Neural progenitor cell (in vitro differentiated cells): ENCODE measurements at regions not wholly inside any gene's neighbourhood (a gene's known extent, or its start where the extent isn't known, plus 50 kb on each side); places are given as distances from the start of the nearest gene placed in this dataset.

Source experiments
- DNase-seq: peaks from one replicate; pipeline ENCODE4 v3.0.0-alpha.2; 2016; ENCODE audit warnings: low spot score
- H2AFZ ChIP-seq: fragments of 200-600 bp; sonication (generic); replicated peaks from 2 replicates; pipeline ENCODE4 v1.6.1; 2016; ENCODE audit warnings: antibody characterized with exemption
- H3F3A ChIP-seq: fragments of 200-600 bp; sonication (generic); 2 replicates; pipeline ENCODE4 v1.6.1; 2016; ENCODE audit warnings: antibody characterized with exemption, low read depth
- H3K27ac ChIP-seq: fragments of 200-600 bp; sonication (generic); 2 replicates; pipeline ENCODE4 v1.5.1; 2016; ENCODE audit warnings: mild to moderate bottlenecking
- H3K27me3 ChIP-seq: fragments of 200-600 bp; sonication (generic); 2 replicates; pipeline ENCODE4 v1.6.1; 2016; ENCODE audit warnings: mild to moderate bottlenecking, moderate library complexity
- H3K36me3 ChIP-seq: fragments of 200-600 bp; sonication (generic); 2 replicates; pipeline ENCODE4 v1.5.1; 2016
- H3K4me1 ChIP-seq: fragments of 200-600 bp; sonication (generic); 2 replicates; pipeline ENCODE4 v1.6.1; 2016; ENCODE audit warnings: mixed run types
- H3K4me2 ChIP-seq: fragments of 200-600 bp; sonication (generic); 2 replicates; pipeline ENCODE4 v1.6.1; 2016
- H3K4me3 ChIP-seq: fragments of 200-600 bp; sonication (generic); 2 replicates; pipeline ENCODE4 v1.5.1; 2016
- H3K79me2 ChIP-seq: fragments of 200-600 bp; sonication (generic); 2 replicates; pipeline ENCODE4 v1.6.1; 2016; ENCODE audit warnings: low read depth
- H3K9ac ChIP-seq: fragments of 200-600 bp; sonication (generic); 2 replicates; pipeline ENCODE4 v1.6.1; 2016
- H3K9me3 ChIP-seq: fragments of 200-600 bp; sonication (generic); 2 replicates; pipeline ENCODE4 v1.5.1; 2016; ENCODE audit warnings: low read depth
- H4K20me1 ChIP-seq: fragments of 200-600 bp; sonication (generic); 2 replicates; pipeline ENCODE4 v1.6.1; 2016; ENCODE audit warnings: low read depth
- H3K27ac Mint-ChIP-seq: 3 replicates; pipeline ENCODE4 v1.8.0; 2021; ENCODE audit warnings: mixed read lengths
- H3K27me3 Mint-ChIP-seq: 2 replicates; pipeline ENCODE4 v1.8.0; 2022; ENCODE audit warnings: low read depth, mild to moderate bottlenecking, inconsistent platforms, moderate library complexity, mixed read lengths; ENCODE audit not compliant: insufficient read depth
- H3K36me3 Mint-ChIP-seq: 3 replicates; pipeline ENCODE4 v1.8.0; 2021; ENCODE audit warnings: mixed read lengths
- H3K4me1 Mint-ChIP-seq: 3 replicates; pipeline ENCODE4 v1.8.0; 2021; ENCODE audit warnings: mixed read lengths
- H3K4me3 Mint-ChIP-seq: 3 replicates; pipeline ENCODE4 v1.8.0; 2021; ENCODE audit warnings: mild to moderate bottlenecking, moderate library complexity, mixed read lengths
- H3K9me3 Mint-ChIP-seq: 3 replicates; pipeline ENCODE4 v1.8.0; 2020; ENCODE audit warnings: mixed read lengths
- EZH2 ChIP-seq: fragments of 200-600 bp; sonication (generic); IDR thresholded peaks from 2 replicates; pipeline ENCODE4 v1.6.1; 2017; ENCODE audit warnings: antibody characterized with exemption, mild to moderate bottlenecking, moderate library complexity
- EZH2phosphoT487 ChIP-seq: fragments of 200-600 bp; sonication (generic); IDR thresholded peaks from 2 replicates; pipeline ENCODE4 v1.6.1; 2017; ENCODE audit warnings: antibody characterized with exemption
- TF ChIP-seq, protein P1 (sequence below): fragments of 200-600 bp; sonication (generic); IDR thresholded peaks from 2 replicates; pipeline ENCODE4 v1.5.1; 2017; ENCODE audit warnings: antibody characterized with exemption, mild to moderate bottlenecking

DNA sequence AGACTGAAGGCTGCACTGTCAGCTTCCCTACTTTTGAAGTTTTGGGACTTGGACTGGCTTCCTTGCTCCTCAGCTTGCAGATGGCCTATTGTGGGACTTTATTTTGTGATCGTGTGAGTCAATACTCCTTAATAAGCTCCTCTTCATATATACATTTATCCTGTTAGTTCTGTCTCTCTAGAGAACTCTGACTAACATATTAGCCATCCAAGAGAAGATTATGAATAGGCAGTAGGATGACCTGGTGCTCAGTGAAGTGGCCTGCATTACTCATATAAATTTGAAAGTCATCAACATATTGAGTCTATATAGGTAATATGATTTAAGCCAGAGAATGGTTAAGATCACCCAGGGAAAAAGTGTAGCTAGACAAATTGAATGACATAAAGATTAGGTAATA lies 136.3 kb upstream of the UFM1 start:
- Histone ChIP-seq H3K4me3 (no peak overlapping the region), H3K36me3 (no peaks in the 10 kb centered on the region), H3K9me3 (no peaks in the 10 kb centered on the region), H3K4me2 (no peak overlapping the region), H2AFZ (no peak overlapping the region), H4K20me1 (no peaks in the 10 kb centered on the region), H3K4me1 (no peaks in the 10 kb centered on the region), H3K27ac (no peak overlapping the region), H3K79me2 (no peaks in the 10 kb centered on the region), H3F3A (no peaks in the 10 kb centered on the region), H3K27me3 (no peaks in the 10 kb centered on the region), H3K9ac (no peak overlapping the region)
- H3K4me1 Mint-ChIP-seq = no peaks in the 10 kb centered on the region
- H3K4me3 Mint-ChIP-seq = no peak overlapping the region
- no peak overlapping the region for H3K27ac Mint-ChIP-seq
- TF ChIP-seq, protein P1, sequence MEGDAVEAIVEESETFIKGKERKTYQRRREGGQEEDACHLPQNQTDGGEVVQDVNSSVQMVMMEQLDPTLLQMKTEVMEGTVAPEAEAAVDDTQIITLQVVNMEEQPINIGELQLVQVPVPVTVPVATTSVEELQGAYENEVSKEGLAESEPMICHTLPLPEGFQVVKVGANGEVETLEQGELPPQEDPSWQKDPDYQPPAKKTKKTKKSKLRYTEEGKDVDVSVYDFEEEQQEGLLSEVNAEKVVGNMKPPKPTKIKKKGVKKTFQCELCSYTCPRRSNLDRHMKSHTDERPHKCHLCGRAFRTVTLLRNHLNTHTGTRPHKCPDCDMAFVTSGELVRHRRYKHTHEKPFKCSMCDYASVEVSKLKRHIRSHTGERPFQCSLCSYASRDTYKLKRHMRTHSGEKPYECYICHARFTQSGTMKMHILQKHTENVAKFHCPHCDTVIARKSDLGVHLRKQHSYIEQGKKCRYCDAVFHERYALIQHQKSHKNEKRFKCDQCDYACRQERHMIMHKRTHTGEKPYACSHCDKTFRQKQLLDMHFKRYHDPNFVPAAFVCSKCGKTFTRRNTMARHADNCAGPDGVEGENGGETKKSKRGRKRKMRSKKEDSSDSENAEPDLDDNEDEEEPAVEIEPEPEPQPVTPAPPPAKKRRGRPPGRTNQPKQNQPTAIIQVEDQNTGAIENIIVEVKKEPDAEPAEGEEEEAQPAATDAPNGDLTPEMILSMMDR = no peak
- no peaks in the 10 kb centered on the region for H3K27me3 Mint-ChIP-seq
- no peaks in the 10 kb centered on the region for H3K36me3 Mint-ChIP-seq
- no peak for DNase-seq
- H3K9me3 Mint-ChIP-seq = peaks cover 10% of the 10 kb centered on the region

DNA sequence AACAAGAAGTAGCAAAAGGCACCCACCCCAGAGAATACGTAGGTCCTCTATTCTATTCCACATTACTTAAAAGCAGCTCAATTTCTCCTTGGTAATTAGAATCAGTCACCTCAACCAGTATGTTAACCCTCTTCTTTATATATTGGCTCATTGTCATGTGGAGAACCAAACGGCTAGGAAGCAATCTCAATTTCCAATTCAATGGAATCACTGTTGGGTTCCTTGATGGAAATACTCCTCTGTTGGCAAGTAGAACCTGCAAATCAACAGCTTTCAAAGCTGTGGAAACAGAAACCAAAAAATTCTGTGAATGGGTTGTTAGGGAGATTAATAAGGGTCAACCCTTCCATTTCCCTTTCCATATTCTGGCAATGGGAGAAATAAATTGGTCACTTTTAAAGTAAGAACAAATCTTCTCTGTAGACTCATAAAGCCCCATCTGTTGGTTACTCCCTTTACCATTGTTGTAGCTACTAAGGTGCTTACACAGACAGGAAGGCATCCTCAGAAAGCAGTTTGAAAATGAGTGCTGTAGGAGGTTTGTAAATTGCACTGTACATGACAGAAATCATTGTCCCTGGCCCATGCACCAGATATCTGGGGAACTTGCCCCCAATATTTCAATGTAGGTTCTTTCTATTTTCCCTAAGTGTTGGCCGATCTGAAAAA lies 138.6 kb upstream of the UFM1 start:
- H3K9ac ChIP-seq = no peak overlapping the region
- no peak for DNase-seq
- TF ChIP-seq EZH2phosphoT487 (no peak), EZH2 (no peak)
- TF ChIP-seq, protein P1 = no peak
- H3K27ac ChIP-seq = no peak overlapping the region
- H2AFZ ChIP-seq = no peak overlapping the region
- no peaks in the 10 kb centered on the region for H3F3A ChIP-seq
- no peaks in the 10 kb centered on the region for H3K36me3 ChIP-seq
- no peak overlapping the region for H3K4me2 ChIP-seq
- Mint-ChIP-seq H3K27ac (no peak overlapping the region), H3K9me3 (peaks cover 10% of the 10 kb centered on the region), H3K36me3 (no peaks in the 10 kb centered on the region), H3K27me3 (no peaks in the 10 kb centered on the region), H3K4me1 (no peaks in the 10 kb centered on the region), H3K4me3 (no peak overlapping the region)
- H3K9me3 ChIP-seq = no peaks in the 10 kb centered on the region
- H3K4me3 ChIP-seq = no peak overlapping the region
- H3K4me1 ChIP-seq = no peaks in the 10 kb centered on the region
- no peaks in the 10 kb centered on the region for H4K20me1 ChIP-seq
- H3K79me2 ChIP-seq = no peaks in the 10 kb centered on the region
- H3K27me3 ChIP-seq = no peaks in the 10 kb centered on the region

DNA sequence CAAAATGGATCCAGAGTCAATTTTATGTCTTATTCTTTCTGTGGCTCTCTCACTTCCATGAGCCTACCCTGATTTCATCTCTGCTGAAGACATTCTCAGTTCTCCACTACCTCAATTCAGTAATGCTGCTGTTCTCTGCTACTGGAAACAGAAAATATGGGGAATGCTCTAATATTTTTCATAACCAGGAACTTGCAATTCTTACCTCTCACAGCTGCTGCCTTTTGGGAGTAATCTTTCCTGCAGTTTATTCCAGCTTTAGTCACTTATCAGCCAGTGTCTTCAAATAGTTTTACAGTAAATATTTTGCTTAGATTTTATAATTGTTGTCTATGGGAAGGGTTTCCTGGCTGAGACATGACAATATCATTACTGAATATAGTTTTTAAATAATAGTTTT lies 145.1 kb upstream of the UFM1 start:
- H3K4me2 ChIP-seq = no peak overlapping the region

More for the DNA sequence above, 145.1 kb upstream of the UFM1 start:
- H3K4me3 Mint-ChIP-seq = no peak overlapping the region
- DNase-seq = no peak
- H3K36me3 Mint-ChIP-seq = no peaks in the 10 kb centered on the region
- H3K9me3 Mint-ChIP-seq = no peaks in the 10 kb centered on the region
- TF ChIP-seq, protein P1 = no peak
- no peak for TF ChIP-seq EZH2phosphoT487
- no peak for TF ChIP-seq EZH2
- H3K4me1 ChIP-seq = no peaks in the 10 kb centered on the region
- no peaks in the 10 kb centered on the region for H3K27me3 ChIP-seq
- no peak overlapping the region for H3K27ac ChIP-seq
- no peaks in the 10 kb centered on the region for H3K27me3 Mint-ChIP-seq
- no peaks in the 10 kb centered on the region for H3K4me1 Mint-ChIP-seq
- no peak overlapping the region for H3K9ac ChIP-seq
- H3K27ac Mint-ChIP-seq = no peak overlapping the region
- no peaks in the 10 kb centered on the region for H3K36me3 ChIP-seq
- no peaks in the 10 kb centered on the region for H3K9me3 ChIP-seq
- no peaks in the 10 kb centered on the region for H4K20me1 ChIP-seq
- H3K79me2 ChIP-seq = no peaks in the 10 kb centered on the region
- no peak overlapping the region for H3K4me3 ChIP-seq
- no peaks in the 10 kb centered on the region for H3F3A ChIP-seq
- peak overlapping the region; percentile 65 for H2AFZ ChIP-seq
